ENCODE measurements at regions not wholly inside any gene's neighbourhood (a gene's known extent, or its start where the extent isn't known, plus 50 kb on each side); places are given as distances from the start of the nearest gene placed in this dataset.

GRCh38 chr1:55304229-55304740 is 89.1 kb upstream of the USP24 start:
- POLR2A ChIA-PET (ENCODE audit: unreplicated experiment): no interaction called here

GRCh38 chr1:55302972-55303371 is 87.8 kb upstream of the USP24 start:
- Histone ChIP-seq H3K79me2 (ENCODE audit: low read length) (no peaks in the 10 kb centered on the region), H3K4me3 (ENCODE audit: low read length) (no peak overlapping the region), H3K4me2 (ENCODE audit: low read length) (no peak overlapping the region), H3K27ac (ENCODE audit: low read length) (no peak overlapping the region), H4K20me1 (ENCODE audit: low read length) (no peaks in the 10 kb centered on the region), H3K27me3 (ENCODE audit: low read length) (no peaks in the 10 kb centered on the region), H3K36me3 (ENCODE audit: low read depth, low read length) (no peaks in the 10 kb centered on the region), H3K9ac (ENCODE audit: low read length) (no peak overlapping the region), H2AFZ (ENCODE audit: low read length) (no peak overlapping the region), H3F3A (ENCODE audit: low read length, unreplicated experiment) (no peaks in the 10 kb centered on the region), H3K9me3 (ENCODE audit: low read length) (no peaks in the 10 kb centered on the region), H3K9me2 (replicated peaks; ENCODE audit: low read length) (no peaks in the 10 kb centered on the region), H3K4me1 (ENCODE audit: insufficient read depth, low read length) (no peaks in the 10 kb centered on the region)
- TF ChIP-seq EZH2phosphoT487 (IDR thresholded peaks at IDR 0.05; ENCODE audit: borderline replicate concordance, low read length): no peak
- no peak for TF ChIP-seq EZH2 (IDR thresholded peaks at IDR 0.05; ENCODE audit: low read length, unreplicated experiment)
- ATAC-seq (no peak), DNase-seq (no peak)
- POLR2A ChIA-PET (ENCODE audit: unreplicated experiment): no interaction called here
- BruUV-seq (replicated peaks): no TSS peak
- CTCF ChIA-PET: no interaction called here
- intact Hi-C loops (cut with micrococcal nuclease): no loop called here

More at GRCh38 chr1:55304229-55304740, 89.1 kb upstream of the USP24 start:
- H3K4me3 ChIP-seq (ENCODE audit: low read length): no peak overlapping the region
- H3K27ac ChIP-seq (ENCODE audit: low read length): no peak overlapping the region
- H3K36me3 ChIP-seq (ENCODE audit: low read depth, low read length): no peaks in the 10 kb centered on the region
- no peaks in the 10 kb centered on the region for H3K27me3 ChIP-seq (ENCODE audit: low read length)
- no peak for ATAC-seq
- CTCF ChIA-PET: interaction anchor here (0.6 kb wide), 1 partner anchor 1281 kb away, joined by 3 read pairs; no protein-coding TSS in a partner anchor
- no peaks in the 10 kb centered on the region for H3K9me3 ChIP-seq (ENCODE audit: low read length)
- no peaks in the 10 kb centered on the region for H4K20me1 ChIP-seq (ENCODE audit: low read length)
- TF ChIP-seq EZH2phosphoT487 (IDR thresholded peaks at IDR 0.05; ENCODE audit: borderline replicate concordance, low read length): no peak
- H3K4me1 ChIP-seq (ENCODE audit: insufficient read depth, low read length): no peaks in the 10 kb centered on the region
- H3K79me2 ChIP-seq (ENCODE audit: low read length): no peaks in the 10 kb centered on the region
- H3K4me2 ChIP-seq (ENCODE audit: low read length): no peak overlapping the region
- no peaks in the 10 kb centered on the region for H3K9me2 ChIP-seq (replicated peaks; ENCODE audit: low read length)
- intact Hi-C loops (cut with micrococcal nuclease): no loop called here
- DNase-seq: no peak
- H3K9ac ChIP-seq (ENCODE audit: low read length): no peak overlapping the region
- no peak overlapping the region for H2AFZ ChIP-seq (ENCODE audit: low read length)
- no peaks in the 10 kb centered on the region for H3F3A ChIP-seq (ENCODE audit: low read length, unreplicated experiment)
- BruUV-seq (replicated peaks): no TSS peak

- ChIA-PET POLR2A (ENCODE audit: unreplicated experiment) (no interaction called here), CTCF (no interaction called here)
- Histone ChIP-seq H3K9ac (ENCODE audit: low read length) (no peak overlapping the region), H3K27ac (ENCODE audit: low read length) (no peak overlapping the region), H3K79me2 (ENCODE audit: low read length) (no peaks in the 10 kb centered on the region), H3K27me3 (ENCODE audit: low read length) (no peaks in the 10 kb centered on the region), H3K4me2 (ENCODE audit: low read length) (no peak overlapping the region), H4K20me1 (ENCODE audit: low read length) (no peaks in the 10 kb centered on the region), H3K9me2 (replicated peaks; ENCODE audit: low read length) (no peaks in the 10 kb centered on the region), H3F3A (ENCODE audit: low read length, unreplicated experiment) (no peaks in the 10 kb centered on the region), H3K4me3 (ENCODE audit: low read length) (no peak overlapping the region), H3K9me3 (ENCODE audit: low read length) (no peaks in the 10 kb centered on the region), H3K4me1 (ENCODE audit: insufficient read depth, low read length) (no peaks in the 10 kb centered on the region), H3K36me3 (ENCODE audit: low read depth, low read length) (no peaks in the 10 kb centered on the region), H2AFZ (ENCODE audit: low read length) (no peak overlapping the region)
- ATAC-seq (no peak), DNase-seq (no peak)
- no TSS peak for BruUV-seq (replicated peaks)
- TF ChIP-seq CTCF (conservative IDR thresholded peaks at IDR 0.05; ENCODE audit: low read depth, low read length) (no peak), EZH2phosphoT487 (IDR thresholded peaks at IDR 0.05; ENCODE audit: borderline replicate concordance, low read length) (no peak), EZH2 (IDR thresholded peaks at IDR 0.05; ENCODE audit: low read length, unreplicated experiment) (no peak)
- intact Hi-C loops (cut with micrococcal nuclease): no loop called here
Measured at GRCh38 chr1:55301912-55302311, 86.7 kb upstream of the USP24 start.

GRCh38 chr1:55300975-55301374 is 85.8 kb upstream of the USP24 start:
- Histone ChIP-seq H3K4me3 (ENCODE audit: low read length) (no peak overlapping the region), H3K27ac (ENCODE audit: low read length) (no peak overlapping the region), H3K9me2 (replicated peaks; ENCODE audit: low read length) (no peaks in the 10 kb centered on the region), H3K4me1 (ENCODE audit: insufficient read depth, low read length) (no peaks in the 10 kb centered on the region), H3K36me3 (ENCODE audit: low read depth, low read length) (no peaks in the 10 kb centered on the region), H3K27me3 (ENCODE audit: low read length) (no peaks in the 10 kb centered on the region), H4K20me1 (ENCODE audit: low read length) (no peaks in the 10 kb centered on the region), H3K79me2 (ENCODE audit: low read length) (no peaks in the 10 kb centered on the region), H3K4me2 (ENCODE audit: low read length) (no peak overlapping the region), H3K9ac (ENCODE audit: low read length) (no peak overlapping the region), H3F3A (ENCODE audit: low read length, unreplicated experiment) (no peaks in the 10 kb centered on the region), H3K9me3 (ENCODE audit: low read length) (no peaks in the 10 kb centered on the region), H2AFZ (ENCODE audit: low read length) (no peak overlapping the region)
- DNase-seq: no peak
- CTCF ChIA-PET: no interaction called here
- intact Hi-C loops (cut with micrococcal nuclease): no loop called here
- POLR2A ChIA-PET (ENCODE audit: unreplicated experiment): no interaction called here
- no TSS peak for BruUV-seq (replicated peaks)
- TF ChIP-seq EZH2 (IDR thresholded peaks at IDR 0.05; ENCODE audit: low read length, unreplicated experiment) (no peak), EZH2phosphoT487 (IDR thresholded peaks at IDR 0.05; ENCODE audit: borderline replicate concordance, low read length) (no peak), CTCF (conservative IDR thresholded peaks at IDR 0.05; ENCODE audit: low read depth, low read length) (no peak)
- ATAC-seq: no peak
